Ovary (tissue), 3 donors: ENCODE measurements at regions not wholly inside any gene's neighbourhood (a gene's known extent, or its start where the extent isn't known, plus 50 kb on each side); places are given as distances from the start of the nearest gene placed in this dataset.

Experiments used
- POLR2A ChIP-seq: fragments of 450-650 bp; IDR thresholded peaks from one replicate; pipeline ENCODE4 v1.6.1; 2017; ENCODE audit warnings: antibody characterized with exemption, mild to moderate bottlenecking, moderate library complexity
- TF ChIP-seq, protein P1 (sequence below), 3 donors: fragments of 450-650 bp in 2 of 3; fragments of 200-600 bp in 1 of 3; IDR thresholded peaks; one replicate each; pipeline versions ENCODE4 v1.5.1 to v1.8.0; 2016 to 2022; ENCODE audit warnings: antibody characterized with exemption in 3 of 3, mild to moderate bottlenecking in 1 of 3
- donor health status: DM: no; HTN: no; CAD: no.

DNA sequence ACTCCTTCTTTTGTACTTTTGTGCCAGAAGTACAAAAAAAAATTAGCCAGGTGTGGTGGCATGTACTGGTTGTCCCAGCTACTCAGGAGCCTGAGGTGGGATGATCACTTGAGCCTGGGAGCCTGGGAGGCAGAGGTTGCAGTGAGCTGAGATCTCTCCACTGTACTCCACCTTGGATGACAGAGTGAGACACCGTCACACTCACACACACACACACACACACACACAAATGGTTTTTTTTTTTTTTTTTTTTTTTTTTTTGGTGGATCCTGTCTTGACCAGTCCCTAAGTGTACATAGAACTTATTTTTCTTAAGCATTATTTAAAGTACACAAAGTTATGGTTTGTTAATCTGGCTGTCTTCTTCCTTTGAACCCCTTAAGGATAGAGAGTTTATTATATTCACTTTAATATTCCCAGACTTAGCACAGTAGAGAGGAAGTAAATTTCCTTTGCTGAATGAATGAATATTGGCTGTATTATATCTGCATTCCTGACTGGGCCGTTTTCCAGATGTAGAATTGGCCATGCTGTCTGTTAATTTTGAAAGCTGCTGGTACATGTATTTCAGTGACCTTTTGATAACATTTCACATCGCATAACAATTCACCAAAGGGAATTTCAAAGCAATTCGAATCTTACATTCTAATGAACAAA, 429.0 kb upstream of the ZNF608 start:
- TF ChIP-seq, protein P1, sequence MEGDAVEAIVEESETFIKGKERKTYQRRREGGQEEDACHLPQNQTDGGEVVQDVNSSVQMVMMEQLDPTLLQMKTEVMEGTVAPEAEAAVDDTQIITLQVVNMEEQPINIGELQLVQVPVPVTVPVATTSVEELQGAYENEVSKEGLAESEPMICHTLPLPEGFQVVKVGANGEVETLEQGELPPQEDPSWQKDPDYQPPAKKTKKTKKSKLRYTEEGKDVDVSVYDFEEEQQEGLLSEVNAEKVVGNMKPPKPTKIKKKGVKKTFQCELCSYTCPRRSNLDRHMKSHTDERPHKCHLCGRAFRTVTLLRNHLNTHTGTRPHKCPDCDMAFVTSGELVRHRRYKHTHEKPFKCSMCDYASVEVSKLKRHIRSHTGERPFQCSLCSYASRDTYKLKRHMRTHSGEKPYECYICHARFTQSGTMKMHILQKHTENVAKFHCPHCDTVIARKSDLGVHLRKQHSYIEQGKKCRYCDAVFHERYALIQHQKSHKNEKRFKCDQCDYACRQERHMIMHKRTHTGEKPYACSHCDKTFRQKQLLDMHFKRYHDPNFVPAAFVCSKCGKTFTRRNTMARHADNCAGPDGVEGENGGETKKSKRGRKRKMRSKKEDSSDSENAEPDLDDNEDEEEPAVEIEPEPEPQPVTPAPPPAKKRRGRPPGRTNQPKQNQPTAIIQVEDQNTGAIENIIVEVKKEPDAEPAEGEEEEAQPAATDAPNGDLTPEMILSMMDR (IDR thresholded peaks at IDR 0.05) = no peak
- no peak for TF ChIP-seq POLR2A
